G401 (cell line): ENCODE measurements at regions not wholly inside any gene's neighbourhood (a gene's known extent, or its start where the extent isn't known, plus 50 kb on each side); places are given as distances from the start of the nearest gene placed in this dataset.
A peak's percentile ranks its signal among the peaks of the same experiment; 100 is the strongest.
"Not testable (repeated sequence)": the region's sequence is repeated elsewhere in the genome, so short reads cannot be mapped to it uniquely, and the experiment has no call there.

Experiments
- DNase-seq: peaks from one replicate; pipeline ENCODE4 v3.0.0-alpha.2; 2015; ENCODE audit warnings: low spot score
- in situ Hi-C: cut with HindIII; loops from 2 replicates; pipeline ENCODE4 v1.10.0; 2016; ENCODE audit warnings: low sequenced_read_pairs, mixed read lengths

- in situ Hi-C loops: no loop called here
- DNase-seq: no peak
Measured at GRCh38 chr21:17371450-17371849, 141.4 kb upstream of the CXADR start.

GRCh38 chr21:17372200-17372599 lies 140.6 kb upstream of the CXADR start:
- in situ Hi-C loops: no loop called here
- DNase-seq: no peak

- in situ Hi-C loops: no loop called here
- no peak for DNase-seq
Measured at GRCh38 chr21:17386498-17386897, 126.3 kb upstream of the CXADR start.

- in situ Hi-C loops: no loop called here
- DNase-seq: peak; percentile 78
Measured at GRCh38 chr21:17387030-17387617, 125.7 kb upstream of the CXADR start.

GRCh38 chr21:17388226-17388625 lies 124.6 kb upstream of the CXADR start:
- in situ Hi-C loops: no loop called here
- DNase-seq: peak; percentile 13

GRCh38 chr21:17389311-17389710 lies 123.5 kb upstream of the CXADR start:
- DNase-seq: no peak
- in situ Hi-C loops: no loop called here

GRCh38 chr21:17390569-17390968 lies 122.3 kb upstream of the CXADR start:
- no peak for DNase-seq
- in situ Hi-C loops: no loop called here

GRCh38 chr21:17391811-17392340 lies 121.0 kb upstream of the CXADR start:
- in situ Hi-C loops: no loop called here
- DNase-seq: no peak

- in situ Hi-C loops: no loop called here
- DNase-seq: no peak
Measured at GRCh38 chr21:17393413-17393812, 119.4 kb upstream of the CXADR start.

- in situ Hi-C loops: no loop called here
- no peak for DNase-seq
Measured at GRCh38 chr21:17396948-17397347, 115.9 kb upstream of the CXADR start.

- DNase-seq: no peak
- in situ Hi-C loops: no loop called here
Measured at GRCh38 chr21:17397703-17398102, 115.1 kb upstream of the CXADR start.

- in situ Hi-C loops: not testable (repeated sequence)
Measured at GRCh38 chr21:17398954-17399353, 113.9 kb upstream of the CXADR start.

GRCh38 chr21:17402937-17403336 lies 109.9 kb upstream of the CXADR start:
- in situ Hi-C loops: no loop called here
- peak; percentile 35 for DNase-seq

More at GRCh38 chr21:17398954-17399353, 113.9 kb upstream of the CXADR start:
- not testable (repeated sequence) for DNase-seq

GRCh38 chr21:17406202-17406601 lies 106.6 kb upstream of the CXADR start:
- DNase-seq: no peak
- in situ Hi-C loops: no loop called here

- no peak for DNase-seq
- in situ Hi-C loops: no loop called here
Measured at GRCh38 chr21:17414766-17415165, 98.1 kb upstream of the CXADR start.

- no peak for DNase-seq
- in situ Hi-C loops: no loop called here
Measured at GRCh38 chr21:17416139-17416538, 96.7 kb upstream of the CXADR start.

GRCh38 chr21:17422931-17423330 lies 89.9 kb upstream of the CXADR start:
- in situ Hi-C loops: no loop called here
- DNase-seq: no peak

GRCh38 chr21:17427157-17427556 lies 85.7 kb upstream of the CXADR start:
- in situ Hi-C loops: no loop called here
- DNase-seq: no peak

GRCh38 chr21:17427831-17428483 lies 84.9 kb upstream of the CXADR start:
- no peak for DNase-seq
- in situ Hi-C loops: no loop called here

- in situ Hi-C loops: no loop called here
- no peak for DNase-seq
Measured at GRCh38 chr21:17428484-17428869, 84.4 kb upstream of the CXADR start.

- DNase-seq: no peak
- in situ Hi-C loops: no loop called here
Measured at GRCh38 chr21:17428980-17429379, 83.9 kb upstream of the CXADR start.
